Hematopoietic multipotent progenitor cell treated with erythropoietin and hydrocortisone succinate and interleukin-3 and kit ligand, for 17 days (in vitro differentiated cells): ENCODE measurements at regions not wholly inside any gene's neighbourhood (a gene's known extent, or its start where the extent isn't known, plus 50 kb on each side); places are given as distances from the start of the nearest gene placed in this dataset.

Experiments used
- DNase-seq: peaks from one replicate; pipeline ENCODE4 v3.0.0-alpha.2; 2015; ENCODE audit warnings: low spot score

DNA sequence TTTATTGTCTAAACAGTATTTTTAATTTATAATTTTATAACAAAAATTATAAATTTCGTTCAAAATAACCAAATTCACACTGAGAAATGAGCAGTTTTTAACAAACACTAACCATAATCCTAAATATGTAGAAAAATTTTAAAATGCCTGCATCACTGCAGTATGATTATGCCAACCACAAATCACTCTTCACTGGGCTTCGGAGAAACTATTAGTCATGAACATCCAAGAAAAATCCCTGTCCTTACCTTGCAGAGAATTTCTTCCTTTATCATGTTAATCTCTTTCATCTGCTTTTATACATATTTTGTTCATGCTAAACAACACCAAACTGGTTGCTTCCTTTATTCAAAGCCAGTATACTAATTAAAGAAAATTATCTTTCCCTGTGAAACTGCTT lies 511.0 kb upstream of the ALCAM start:
- DNase-seq: no peak

DNA sequence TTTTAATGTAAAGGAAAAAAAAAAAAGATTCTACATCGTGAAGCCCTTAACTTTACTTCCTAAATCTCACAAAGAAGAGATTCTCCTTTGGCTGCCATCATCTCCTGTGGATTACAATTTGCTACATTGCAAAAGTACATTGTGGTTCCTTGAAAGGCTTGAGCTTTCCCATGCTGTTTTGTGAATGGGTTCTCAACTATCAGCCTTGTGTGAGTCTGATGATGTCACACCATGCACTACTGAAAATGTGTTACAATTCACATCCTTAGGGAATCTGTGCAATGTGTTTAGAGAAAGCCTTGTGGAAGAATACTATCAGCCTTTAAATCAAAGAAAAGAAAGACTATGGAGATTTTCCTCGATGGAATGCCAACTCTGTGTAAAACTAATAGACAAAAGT lies 510.0 kb upstream of the ALCAM start:
- DNase-seq: no peak

DNA sequence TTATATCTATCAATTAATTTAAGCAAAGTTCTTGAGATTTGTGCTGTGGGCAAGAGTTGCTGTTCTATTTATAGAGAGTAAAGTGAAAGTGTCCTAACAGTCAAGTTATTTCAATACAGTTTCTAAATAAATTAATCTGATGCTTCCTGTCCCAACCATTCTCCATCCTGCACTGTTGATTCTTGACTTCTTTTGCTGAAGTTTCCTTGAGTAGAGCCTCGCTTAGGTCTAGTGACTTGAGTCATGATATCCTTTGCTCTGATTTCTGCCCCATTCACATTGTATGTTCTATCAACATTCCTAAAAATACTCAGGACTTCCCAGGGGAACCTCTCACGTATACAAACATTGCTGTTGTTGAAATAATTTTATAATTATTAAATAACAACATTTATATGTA lies 498.4 kb upstream of the ALCAM start:
- no peak for DNase-seq

DNA sequence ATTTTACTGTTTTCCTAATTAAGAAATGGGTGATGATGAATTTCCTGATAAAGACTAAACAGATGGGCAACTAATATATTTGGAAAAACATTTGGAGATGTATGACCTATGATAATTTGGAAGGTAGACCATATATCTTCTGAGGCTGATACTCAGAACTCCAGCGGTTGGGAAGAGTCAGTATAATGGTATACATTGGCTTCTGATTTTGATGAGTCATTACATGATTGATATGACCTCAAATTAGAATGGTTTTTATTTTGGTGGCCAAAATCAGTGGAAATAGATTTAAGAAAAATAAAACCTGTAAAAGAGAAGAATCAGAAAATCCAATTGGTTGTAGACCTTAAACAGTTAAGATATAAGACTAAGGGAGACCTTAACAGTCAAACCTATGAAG lies 496.4 kb upstream of the ALCAM start:
- DNase-seq: no peak

DNA sequence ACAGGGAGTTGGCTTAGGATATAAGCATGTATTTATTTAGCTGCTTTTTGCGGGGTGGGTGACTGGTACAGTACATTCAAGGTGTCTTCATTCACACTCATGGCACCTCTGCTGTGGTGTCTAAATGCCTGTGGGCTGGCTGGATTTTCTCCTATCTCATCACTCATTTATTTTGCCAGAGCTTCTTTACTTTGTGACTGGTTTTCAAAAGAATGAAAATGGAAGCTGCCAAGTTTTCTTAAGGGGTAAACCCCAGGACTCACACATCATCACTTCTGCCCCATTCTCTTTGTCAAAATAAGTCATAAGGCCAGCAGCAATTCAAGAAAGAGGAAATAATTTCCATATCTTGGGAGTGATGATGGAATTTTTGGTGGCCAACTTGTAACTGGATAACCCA lies 493.4 kb upstream of the ALCAM start:
- no peak for DNase-seq

DNA sequence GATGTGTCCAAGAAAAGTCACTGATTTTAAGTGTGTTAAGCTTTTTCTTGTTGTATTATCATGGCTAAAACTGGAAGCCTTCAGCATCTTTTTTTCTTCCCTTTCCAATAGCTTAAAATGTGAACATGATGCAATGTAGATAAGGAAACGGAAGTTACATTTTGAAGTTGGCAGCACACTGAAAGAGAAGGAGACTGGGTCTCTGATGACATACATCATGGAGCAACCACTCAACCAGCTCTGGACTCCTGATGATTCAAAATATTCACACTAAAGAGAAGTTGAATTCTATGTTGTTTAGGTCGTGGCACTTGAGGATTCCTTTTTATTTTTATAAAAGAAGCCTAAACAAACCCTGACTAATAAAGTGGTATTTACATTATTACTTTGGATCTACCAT lies 488.3 kb upstream of the ALCAM start:
- no peak for DNase-seq

DNA sequence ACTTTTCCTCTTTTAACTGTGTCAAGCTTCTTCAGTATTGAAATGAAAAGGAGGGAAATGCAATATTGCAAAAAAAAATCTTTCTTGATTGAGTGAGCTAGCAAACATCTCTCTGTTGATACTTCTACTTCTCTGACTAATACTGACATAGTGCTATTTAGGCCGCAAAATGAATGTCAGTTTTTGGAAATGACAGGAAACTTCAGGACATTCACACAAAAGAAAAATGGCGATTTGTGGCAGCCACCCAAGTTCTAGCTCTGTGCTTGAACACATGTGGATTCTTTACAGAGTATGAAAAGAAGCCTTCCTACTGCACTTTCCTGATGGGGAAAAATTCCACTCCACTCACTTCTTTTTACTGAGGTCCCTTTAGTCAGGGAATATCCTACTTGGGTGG lies 486.8 kb upstream of the ALCAM start:
- DNase-seq: no peak

DNA sequence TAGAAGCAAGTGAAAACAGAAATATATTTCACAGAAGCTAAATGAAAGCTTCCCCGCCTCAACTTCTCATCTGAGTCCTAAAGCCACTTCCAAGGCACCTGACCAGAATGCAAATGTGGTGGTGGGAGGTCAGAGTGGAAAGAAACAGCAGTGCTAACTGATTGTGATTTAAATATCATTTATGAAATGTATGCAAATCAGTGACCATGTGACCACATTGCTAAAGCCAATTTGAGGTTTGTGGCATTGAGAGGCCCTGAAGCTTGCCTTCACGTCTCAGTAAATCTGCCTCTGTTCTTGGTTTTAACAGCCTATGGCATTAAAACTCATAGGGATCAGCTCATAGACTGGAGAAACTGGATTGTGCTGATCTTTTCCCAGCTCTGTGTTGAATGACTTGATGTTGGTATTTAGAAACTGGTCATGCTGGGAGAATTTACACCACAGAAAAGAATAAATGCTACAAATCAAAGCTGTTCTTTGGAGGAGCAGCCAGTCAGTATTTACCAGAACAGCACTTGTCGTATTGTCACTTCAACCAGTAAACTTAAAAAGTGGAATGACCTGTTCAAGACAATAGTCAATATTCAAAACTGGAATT lies 481.4 kb upstream of the ALCAM start:
- no peak for DNase-seq

DNA sequence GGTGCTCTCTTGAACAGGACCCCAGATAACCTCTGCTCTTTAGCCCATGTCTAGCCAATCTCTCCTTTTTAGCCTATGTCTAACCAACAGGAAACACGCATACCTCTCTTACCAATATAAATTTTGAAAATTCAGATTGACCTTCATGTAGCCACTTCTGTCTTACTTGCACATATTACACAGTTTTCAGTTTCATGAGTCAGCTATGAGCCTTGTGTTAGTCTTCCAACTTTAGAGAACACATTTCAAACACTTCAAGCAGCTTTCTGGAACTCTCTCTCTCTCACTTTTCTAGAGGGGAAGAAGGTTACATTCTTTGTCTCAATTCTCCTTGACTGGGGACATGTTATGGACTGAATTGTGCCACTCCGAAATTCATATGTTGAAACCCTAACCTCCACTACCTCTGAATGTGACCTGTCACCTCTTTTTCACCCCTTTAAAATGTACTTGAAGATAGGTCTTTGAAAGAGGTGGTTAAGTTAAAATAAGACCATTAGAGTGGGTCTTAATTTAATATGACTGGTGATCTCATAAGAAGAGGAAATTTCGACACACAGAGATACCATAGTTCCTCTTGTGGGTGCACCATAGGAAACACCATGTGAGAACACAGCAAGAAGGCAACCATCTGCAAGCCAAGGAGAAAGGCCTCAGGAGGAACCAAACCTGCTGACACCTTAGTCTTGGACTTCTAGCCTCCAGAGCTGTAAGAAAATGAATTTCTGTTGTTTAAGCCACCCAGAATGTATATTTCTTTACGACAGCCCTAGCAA lies 480.3 kb upstream of the ALCAM start:
- no peak for DNase-seq

DNA sequence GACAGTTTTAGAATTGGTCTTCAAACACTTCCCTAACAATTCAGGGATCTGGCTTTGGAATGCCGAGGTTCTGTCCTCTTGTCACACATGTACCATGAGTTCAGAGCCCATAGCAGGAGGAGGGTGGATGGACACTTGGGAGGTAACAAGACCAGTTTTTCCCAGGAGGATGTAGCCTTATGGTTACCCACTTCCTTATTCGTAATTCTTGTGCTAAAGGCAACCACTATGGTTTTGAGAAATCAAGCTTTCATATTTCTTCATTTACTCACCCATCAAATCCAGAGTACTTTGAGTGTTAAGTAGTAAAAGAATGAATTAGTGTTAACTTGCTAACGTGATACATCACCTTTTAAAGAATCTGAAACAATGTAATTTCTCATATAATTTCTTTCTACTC lies 479.6 kb upstream of the ALCAM start:
- DNase-seq: no peak

DNA sequence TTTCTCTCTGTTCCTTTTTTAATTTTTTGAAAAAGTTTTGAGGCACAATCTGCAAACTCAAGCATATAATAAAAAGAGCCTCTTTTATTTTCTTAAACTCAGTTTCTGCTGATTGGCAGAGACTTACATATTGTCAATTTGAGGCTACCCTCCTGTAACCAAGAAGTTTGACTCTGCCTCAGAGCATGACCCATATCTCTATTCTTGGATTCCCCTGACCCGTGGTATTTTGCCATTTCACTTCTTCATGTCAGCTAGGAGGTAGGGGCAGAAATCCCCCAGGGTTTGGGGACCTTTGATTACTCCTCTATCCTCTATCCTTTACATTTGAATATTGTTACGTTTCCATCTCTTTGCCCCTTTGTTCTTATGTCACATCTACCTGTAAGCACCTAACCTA lies 479.1 kb upstream of the ALCAM start:
- DNase-seq: no peak

DNA sequence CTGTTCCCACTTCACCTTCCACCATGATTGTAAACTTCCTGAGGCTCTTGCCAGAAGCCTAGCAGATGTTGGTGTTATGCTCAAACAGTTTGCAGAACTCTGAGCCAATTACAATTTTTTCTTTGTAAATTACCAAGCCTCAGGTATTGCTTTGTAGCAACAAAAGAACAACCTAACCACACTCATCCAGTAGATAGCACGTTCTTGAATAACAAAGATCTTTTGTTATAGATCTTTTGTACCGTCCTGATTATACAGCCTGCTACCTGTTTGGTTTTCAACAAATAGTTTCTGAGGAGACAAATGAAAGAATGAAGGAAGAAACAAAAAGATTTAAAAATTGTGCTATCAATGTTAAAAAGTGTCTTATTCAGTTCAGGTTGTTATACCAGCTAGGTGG lies 474.7 kb upstream of the ALCAM start:
- no peak for DNase-seq

DNA sequence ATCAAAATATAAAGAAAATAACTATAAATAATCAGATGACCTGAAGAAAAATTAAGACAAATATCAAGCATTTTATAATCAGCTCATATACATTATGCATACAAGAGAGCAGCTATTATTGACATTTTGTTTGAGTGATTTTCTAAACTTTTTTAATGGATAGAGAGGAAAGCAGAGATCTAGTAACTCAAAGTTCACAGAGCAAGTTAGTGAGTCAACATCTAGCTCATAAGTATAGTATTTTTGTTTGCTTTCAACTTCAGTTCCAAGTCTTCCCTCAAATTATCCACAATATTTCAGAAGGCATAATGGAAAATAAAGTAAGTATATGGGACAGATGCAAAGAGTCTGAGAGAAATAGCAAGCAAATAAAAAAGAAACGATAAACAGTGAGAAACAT lies 470.1 kb upstream of the ALCAM start:
- no peak for DNase-seq

DNA sequence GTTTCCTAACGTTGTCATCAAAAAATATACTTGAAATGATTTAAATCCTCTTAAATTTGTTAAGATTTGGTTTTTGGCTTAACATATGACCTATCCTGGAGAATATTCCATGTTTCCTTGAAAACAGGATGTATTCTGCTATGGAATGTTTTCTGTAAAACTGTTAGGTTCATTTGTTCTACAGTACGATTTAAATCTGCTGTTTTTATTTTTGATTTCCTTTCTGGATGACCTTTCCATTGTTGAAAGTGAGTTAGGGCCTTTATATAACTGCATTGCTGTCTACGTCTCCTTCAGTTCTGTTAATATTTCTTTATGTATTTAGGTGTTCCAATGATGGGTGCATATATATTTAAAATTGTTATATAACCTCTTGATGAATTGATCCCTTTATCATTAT lies 465.3 kb upstream of the ALCAM start:
- no peak for DNase-seq

DNA sequence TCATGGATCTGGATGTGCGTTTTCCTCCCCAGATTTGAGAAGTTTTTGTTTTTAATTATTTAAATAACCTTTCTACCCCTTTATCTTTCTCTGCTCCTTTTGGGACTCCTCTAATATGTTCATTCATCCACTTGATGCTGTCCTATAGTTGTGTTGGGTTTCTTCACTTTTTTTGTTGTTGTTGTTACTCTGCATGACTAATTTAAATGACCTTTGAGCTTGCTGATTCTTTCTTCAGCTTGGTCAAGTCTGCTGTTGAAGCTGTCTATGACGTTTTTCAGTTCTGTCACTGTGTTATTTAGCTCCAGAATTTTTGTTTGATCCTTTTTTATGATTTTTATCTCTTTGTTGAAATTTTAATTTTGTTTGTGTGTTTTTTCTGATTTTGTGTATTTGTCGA lies 463.6 kb upstream of the ALCAM start:
- no peak for DNase-seq

DNA sequence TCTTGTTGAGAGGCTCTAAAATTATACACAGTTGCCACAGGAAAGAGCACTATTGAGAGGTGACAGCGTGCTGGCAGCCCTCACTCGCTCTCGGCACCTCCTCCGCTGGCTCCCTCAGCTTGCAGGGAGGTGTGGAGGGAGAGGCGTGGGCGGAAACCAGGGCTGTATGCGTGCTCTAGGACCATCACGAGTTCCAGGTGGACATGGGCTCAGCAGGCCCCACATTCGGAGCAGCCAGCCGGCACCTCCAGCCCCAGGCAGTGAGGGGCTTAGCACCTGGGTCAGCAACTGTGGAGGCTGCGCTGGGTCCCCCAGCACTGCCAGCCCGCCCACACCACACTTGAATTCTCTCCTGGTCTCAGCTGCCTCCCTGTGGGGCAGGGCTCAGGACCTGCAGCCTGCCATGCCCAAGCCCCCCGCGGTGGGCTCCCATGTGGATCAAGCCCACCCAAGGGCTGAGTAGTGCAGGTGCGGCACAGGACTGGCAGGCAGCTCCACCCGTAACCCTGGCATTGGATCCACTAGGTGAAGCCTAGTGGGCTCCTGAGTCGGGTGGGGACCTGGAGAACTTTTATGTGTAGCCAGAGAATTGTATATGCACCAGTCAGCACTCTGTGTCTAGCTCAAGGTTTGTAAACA lies 460.6 kb upstream of the ALCAM start:
- no peak for DNase-seq

DNA sequence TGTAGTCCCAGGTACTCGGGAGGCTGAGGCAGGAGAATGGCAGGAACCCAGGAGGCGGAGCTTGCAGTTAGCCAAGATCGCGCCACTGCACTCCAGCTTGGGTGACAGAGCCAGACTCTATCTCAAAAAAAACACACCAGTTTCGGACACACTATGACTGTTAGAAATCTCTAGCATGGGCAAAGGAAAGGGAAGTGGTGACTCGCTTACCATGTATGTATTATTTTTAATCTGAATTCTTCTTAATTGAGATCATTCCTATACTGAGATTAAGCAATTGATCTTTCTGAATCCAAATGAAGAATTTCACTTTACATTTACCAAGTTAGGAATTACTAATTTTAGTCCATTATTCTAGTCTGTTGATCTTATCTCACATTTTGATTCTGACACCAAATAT lies 459.2 kb upstream of the ALCAM start:
- no peak for DNase-seq

DNA sequence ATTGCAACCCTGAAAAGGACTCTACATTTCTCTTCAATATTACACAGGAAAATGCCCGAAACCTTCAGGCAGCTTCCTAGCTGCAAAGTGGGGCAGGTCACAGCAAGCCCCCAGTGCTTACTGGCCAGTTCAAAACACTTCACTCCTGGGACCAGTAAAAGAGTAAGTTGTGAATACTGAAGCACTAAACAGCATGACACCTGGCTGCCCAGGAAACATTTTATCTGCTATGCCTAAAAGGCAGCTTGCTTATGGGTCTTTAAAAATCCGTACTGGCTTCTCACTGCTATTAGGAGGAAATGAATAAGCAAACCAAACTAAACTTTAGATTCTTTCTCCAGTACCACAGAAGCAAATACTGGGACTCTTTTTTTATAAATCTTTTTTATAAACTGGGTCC lies 457.9 kb upstream of the ALCAM start:
- no peak for DNase-seq

DNA sequence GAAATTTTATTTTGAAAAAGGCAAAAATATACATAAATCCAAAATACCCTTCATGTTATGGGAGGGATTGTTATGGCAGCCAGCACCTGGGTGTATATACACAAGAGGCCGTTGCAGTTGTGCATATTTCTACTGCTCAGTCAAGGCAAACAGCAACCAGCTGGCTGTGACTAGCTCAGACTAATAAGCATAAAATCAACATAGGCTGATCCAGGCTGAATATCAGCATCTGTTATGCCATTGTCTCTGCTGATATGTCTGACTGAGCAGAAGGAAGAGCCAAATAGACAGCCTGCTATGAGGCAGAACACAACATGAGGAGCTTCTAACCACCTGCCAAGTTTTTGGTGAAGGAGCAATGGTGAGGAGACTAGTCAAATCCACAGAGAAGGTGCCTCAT lies 457.5 kb upstream of the ALCAM start:
- DNase-seq: no peak

DNA sequence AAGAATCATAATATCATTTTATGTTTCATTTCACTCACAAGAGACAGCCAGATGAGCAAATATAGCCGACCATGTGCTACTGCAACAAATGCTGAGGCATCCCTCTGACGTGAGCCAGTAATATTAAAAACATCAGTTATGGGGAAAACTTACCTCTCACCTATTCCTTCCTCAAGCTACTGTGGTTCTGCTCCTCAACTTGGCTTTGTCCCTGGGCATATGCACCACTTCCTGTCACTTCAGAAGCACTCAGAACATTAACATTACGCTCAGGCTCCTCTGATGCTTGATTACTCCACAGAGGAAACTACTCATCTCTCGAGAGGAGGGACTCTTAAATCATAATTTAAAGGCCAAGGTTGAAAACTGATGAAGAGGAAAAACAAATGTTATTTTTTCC lies 457.0 kb upstream of the ALCAM start:
- DNase-seq: no peak

DNA sequence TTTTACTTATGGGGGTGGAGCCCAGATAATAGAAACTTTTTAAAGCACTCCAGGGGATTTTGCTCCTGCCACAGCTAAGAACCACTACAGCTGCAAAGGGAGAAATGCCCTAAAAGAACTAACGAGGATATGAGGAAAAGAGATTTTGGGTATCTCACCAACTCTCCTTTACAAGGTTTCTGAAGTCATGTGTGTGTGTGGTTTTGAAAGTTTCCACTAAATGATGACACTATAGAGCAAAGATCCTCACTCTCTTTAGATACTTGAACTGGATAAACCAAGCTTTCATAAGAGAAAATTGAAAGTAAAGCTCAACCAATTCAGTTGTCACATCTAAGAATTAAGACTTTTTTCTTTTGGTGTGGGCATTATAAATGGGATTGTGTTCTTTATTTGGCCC lies 455.3 kb upstream of the ALCAM start:
- DNase-seq: no peak

DNA sequence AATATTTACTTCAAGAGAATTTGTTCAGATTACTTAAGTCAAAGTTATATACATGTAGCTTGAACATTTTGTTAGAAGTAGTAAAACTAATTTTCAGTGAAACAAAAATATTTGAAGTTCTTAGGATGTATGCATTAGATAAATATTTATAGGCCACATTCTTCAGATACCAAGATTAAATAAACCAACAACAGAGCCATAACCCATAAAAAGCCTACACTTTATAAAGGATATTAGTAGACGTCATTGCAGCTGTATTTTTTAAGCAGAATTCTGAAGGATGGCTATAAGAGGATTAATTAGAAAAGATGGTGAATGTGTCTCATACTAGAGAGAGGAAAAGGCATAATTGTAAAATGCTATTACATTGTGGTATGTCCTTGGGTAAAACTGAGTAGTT lies 449.7 kb upstream of the ALCAM start:
- DNase-seq: no peak

DNA sequence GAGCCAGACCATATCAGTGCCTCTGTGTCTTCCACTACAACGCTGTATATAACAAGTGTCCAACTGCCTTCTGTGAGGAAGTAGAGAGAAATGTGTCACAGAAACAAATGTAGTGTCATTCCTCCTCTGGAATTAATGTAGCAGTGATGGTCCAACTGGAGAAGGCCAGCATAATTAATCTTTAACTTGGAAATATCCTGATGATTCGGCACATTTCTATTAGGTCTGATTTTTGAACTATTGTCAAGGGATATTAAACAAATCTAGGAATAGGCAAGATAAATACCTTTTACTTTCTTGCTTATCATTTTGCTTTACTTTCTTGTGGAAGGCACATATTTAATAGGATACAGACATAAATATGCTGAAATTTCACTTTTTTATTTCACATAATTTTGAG lies 446.2 kb upstream of the ALCAM start:
- no peak for DNase-seq

DNA sequence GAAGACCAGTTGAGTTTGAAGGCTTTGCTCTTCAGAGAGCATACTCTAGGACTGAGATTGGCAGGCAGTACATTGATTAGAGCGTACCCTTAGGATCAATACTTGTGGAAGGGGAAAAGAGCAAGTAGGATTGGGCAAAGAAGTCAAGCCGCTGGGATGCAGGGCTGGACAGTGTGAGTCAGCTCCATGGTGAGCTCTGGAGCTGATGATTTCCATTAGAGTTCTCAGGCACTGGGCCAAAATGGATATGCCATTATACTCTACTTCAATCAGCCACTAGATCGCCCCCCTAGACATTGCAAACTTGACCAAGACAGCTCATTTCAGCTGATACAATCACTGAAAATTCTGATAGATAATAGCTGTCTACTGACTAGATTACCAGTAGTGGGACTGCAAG lies 432.7 kb upstream of the ALCAM start:
- no peak for DNase-seq
